H1 (cell line): ENCODE measurements at regions not wholly inside any gene's neighbourhood (a gene's known extent, or its start where the extent isn't known, plus 50 kb on each side); places are given as distances from the start of the nearest gene placed in this dataset.

ENCODE experiments used
- CTBP2 ChIP-seq: IDR thresholded peaks from 2 replicates; pipeline ENCODE4 v1.7.0; 2011; ENCODE audit warnings: borderline replicate concordance, mild to moderate bottlenecking, moderate library complexity, mixed read lengths, low read length; ENCODE audit not compliant: insufficient read depth, insufficient read length
- RNF2 ChIP-seq: fragments of 200-900, 300-1000 bp; sonication (generic); IDR thresholded peaks from 2 replicates; pipeline ENCODE4 v1.7.1; 2016; ENCODE audit warnings: borderline replicate concordance, low read depth, mild to moderate bottlenecking, antibody characterized with exemption, low read length; ENCODE audit not compliant: poor library complexity, severe bottlenecking; ENCODE audit errors: missing control alignments
- SUZ12 ChIP-seq: fragments of 200-600 bp; sonication (generic); IDR thresholded peaks from 2 replicates; pipeline ENCODE4 v1.6.1; 2012; ENCODE audit warnings: mild to moderate bottlenecking, inconsistent platforms, low read length, moderate library complexity, mixed read lengths
- TAF7 ChIP-seq: optimal IDR thresholded peaks from 2 replicates; pipeline ENCODE3; 2011; ENCODE audit warnings: low read depth, mild to moderate bottlenecking, inconsistent platforms, low read length, moderate library complexity, borderline replicate concordance
- TF ChIP-seq, protein P1 (sequence below), 3 experiments: IDR thresholded peaks; 1 replicate in 2 of 3; 2 replicates in 1 of 3; pipeline versions ENCODE4 v1.5.1 to v1.6.1; 2011; ENCODE audit warnings: low read length in 3 of 3, mild to moderate bottlenecking in 3 of 3, inconsistent platforms in 2 of 3, low read depth in 1 of 3, moderate library complexity in 1 of 3; ENCODE audit not compliant: insufficient read depth in 1 of 3; ENCODE audit errors: control extremely low read depth in 1 of 3
- TF ChIP-seq, protein P2 (sequence below): IDR thresholded peaks from 2 replicates; pipeline ENCODE4 v1.6.1; 2012; ENCODE audit warnings: inconsistent platforms
- TF ChIP-seq, protein P3 (sequence below): IDR thresholded peaks from 2 replicates; pipeline ENCODE4 v1.6.1; 2011; ENCODE audit warnings: low read depth, mild to moderate bottlenecking, low read length; ENCODE audit not compliant: insufficient read depth

DNA sequence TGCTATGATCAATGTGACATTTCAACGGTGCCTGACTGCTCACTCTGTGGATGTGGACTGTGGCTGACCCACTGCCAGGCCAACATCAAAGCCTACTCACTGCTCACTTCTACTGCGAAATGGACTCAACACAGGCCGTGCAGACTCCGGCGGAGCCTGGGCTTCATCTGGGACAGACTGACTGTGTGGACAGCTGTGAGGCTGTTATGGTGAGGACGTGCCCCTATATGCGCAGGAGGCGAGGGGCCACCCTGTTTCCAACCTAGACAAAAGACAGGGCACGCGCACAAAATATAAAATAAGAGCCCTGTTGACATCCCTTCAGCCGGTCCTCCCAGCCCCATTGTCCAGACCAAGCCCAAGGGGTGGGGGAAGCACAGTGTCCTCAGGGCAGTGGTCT lies 514.4 kb upstream of the RAB6C start (continued):
- TF ChIP-seq, protein P1, sequence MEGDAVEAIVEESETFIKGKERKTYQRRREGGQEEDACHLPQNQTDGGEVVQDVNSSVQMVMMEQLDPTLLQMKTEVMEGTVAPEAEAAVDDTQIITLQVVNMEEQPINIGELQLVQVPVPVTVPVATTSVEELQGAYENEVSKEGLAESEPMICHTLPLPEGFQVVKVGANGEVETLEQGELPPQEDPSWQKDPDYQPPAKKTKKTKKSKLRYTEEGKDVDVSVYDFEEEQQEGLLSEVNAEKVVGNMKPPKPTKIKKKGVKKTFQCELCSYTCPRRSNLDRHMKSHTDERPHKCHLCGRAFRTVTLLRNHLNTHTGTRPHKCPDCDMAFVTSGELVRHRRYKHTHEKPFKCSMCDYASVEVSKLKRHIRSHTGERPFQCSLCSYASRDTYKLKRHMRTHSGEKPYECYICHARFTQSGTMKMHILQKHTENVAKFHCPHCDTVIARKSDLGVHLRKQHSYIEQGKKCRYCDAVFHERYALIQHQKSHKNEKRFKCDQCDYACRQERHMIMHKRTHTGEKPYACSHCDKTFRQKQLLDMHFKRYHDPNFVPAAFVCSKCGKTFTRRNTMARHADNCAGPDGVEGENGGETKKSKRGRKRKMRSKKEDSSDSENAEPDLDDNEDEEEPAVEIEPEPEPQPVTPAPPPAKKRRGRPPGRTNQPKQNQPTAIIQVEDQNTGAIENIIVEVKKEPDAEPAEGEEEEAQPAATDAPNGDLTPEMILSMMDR (IDR thresholded peaks at IDR 0.05; ENCODE audit: control extremely low read depth in 1 of 3, insufficient read depth in 1 of 3, low read depth in 1 of 3, low read length in 3 of 3): no peak
- TF ChIP-seq CTBP2 (no peak), RNF2 (no peak), SUZ12 (no peak), TAF7 (no peak)
- TF ChIP-seq, protein P2, sequence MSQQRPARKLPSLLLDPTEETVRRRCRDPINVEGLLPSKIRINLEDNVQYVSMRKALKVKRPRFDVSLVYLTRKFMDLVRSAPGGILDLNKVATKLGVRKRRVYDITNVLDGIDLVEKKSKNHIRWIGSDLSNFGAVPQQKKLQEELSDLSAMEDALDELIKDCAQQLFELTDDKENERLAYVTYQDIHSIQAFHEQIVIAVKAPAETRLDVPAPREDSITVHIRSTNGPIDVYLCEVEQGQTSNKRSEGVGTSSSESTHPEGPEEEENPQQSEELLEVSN: no peak
- TF ChIP-seq, protein P3, sequence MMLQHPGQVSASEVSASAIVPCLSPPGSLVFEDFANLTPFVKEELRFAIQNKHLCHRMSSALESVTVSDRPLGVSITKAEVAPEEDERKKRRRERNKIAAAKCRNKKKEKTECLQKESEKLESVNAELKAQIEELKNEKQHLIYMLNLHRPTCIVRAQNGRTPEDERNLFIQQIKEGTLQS: no peak
